ENCODE measurements at regions not wholly inside any gene's neighbourhood (a gene's known extent, or its start where the extent isn't known, plus 50 kb on each side); places are given as distances from the start of the nearest gene placed in this dataset.

DNA sequence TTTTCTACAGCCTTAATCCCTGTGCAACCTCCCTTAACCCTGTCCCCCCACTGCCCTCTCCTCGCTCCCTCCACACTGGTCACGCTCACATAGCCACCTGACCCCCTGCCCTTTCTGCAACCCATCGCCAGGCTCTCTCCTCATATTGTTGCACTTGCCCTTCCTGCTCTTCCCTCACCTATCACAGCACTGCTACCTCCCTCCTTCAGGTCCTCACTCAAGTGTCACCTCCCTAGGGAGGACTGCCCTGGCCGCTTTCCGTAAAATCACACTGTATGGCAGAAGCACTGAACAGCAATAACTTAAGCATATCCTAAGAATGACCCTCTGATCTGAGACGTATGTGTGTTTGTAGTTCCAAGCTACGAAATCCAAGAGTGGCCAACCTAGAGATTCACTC, 406.0 kb downstream of the SIPA1L2 start:
- Histone ChIP-seq H3K27me3 (ENCODE audit: control insufficient read depth, insufficient read depth, low read length) (no peaks in the 10 kb centered on the region), H3K36me3 (ENCODE audit: control insufficient read depth, insufficient read depth, low read length) (no peaks in the 10 kb centered on the region), H4K8ac (ENCODE audit: low read depth in 2 of 2, low read length in 2 of 2) (no peak overlapping the region), H3K4ac (ENCODE audit: low read depth, low read length) (no peak overlapping the region), H3K18ac (ENCODE audit: low read depth, low read length) (no peak overlapping the region), H3K27ac (ENCODE audit: insufficient read depth, low read length) (no peak overlapping the region), H2AK9ac (replicated peaks; ENCODE audit: low read depth, low read length, poor library complexity) (no peak overlapping the region), H3K4me1 (ENCODE audit: control insufficient read depth, insufficient read depth, low read length) (no peaks in the 10 kb centered on the region; the same call in 1 of the 2 replicates), H2BK15ac (ENCODE audit: low read depth, low read length) (no peak overlapping the region), H3K79me1 (ENCODE audit: low read depth in 1 of 2, low read length in 2 of 2) (no peaks in the 10 kb centered on the region), H4K5ac (ENCODE audit: low read depth, low read length) (no peak overlapping the region), H3K9ac (ENCODE audit: low read depth, low read length) (no peak overlapping the region), H3K23ac (ENCODE audit: low read depth, low read length) (no peak overlapping the region), H3K56ac (ENCODE audit: extremely low read depth, insufficient read depth, low read length) (no peak overlapping the region), H3K4me2 (ENCODE audit: low read depth, low read length) (no peak overlapping the region), H2AK5ac (ENCODE audit: low read depth, low read length) (no peak overlapping the region), H3K9me1 (ENCODE audit: insufficient read depth, low read length) (no peaks in the 10 kb centered on the region), H2BK5ac (ENCODE audit: low read depth, low read length, poor library complexity, severe bottlenecking) (no peak overlapping the region), H4K20me1 (ENCODE audit: insufficient read depth, low read length) (no peaks in the 10 kb centered on the region), H3K9me3 (ENCODE audit: control insufficient read depth, insufficient read depth, low read length) (no peaks in the 10 kb centered on the region), H3K4me3 (ENCODE audit: insufficient read depth, low read depth, low read length) (no peak overlapping the region), H3K14ac (replicated peaks; ENCODE audit: low read depth, low read length) (no peak overlapping the region), H2BK120ac (ENCODE audit: low read depth, low read length) (no peak overlapping the region), H2BK20ac (ENCODE audit: low read depth, low read length) (no peak overlapping the region), H2AFZ (replicated peaks; ENCODE audit: low read length, poor library complexity) (no peak overlapping the region), H4K91ac (ENCODE audit: insufficient read depth, low read depth, low read length) (no peak overlapping the region)
- CTCF ChIA-PET, result no interaction called here
- in situ Hi-C loops (cut with MboI; ENCODE audit: low sequenced_read_pairs), result no loop called here
- dilution Hi-C loops (cut with HindIII; ENCODE audit: low sequenced_read_pairs, unreplicated experiment), result no loop called here
- POLR2A ChIA-PET (ENCODE audit: unreplicated experiment), result no interaction called here
- intact Hi-C loops (cut with micrococcal nuclease), result no loop called here
- TF ChIP-seq POLR2A (IDR thresholded peaks at IDR 0.05; ENCODE audit: low read depth, low read length) (no peak), SMC3 (IDR thresholded peaks at IDR 0.05; ENCODE audit: low read depth, low read length) (no peak), RCOR1 (IDR thresholded peaks at IDR 0.05; ENCODE audit: insufficient replicate concordance, low read length) (no peak), USF2 (IDR thresholded peaks at IDR 0.05; ENCODE audit: low read depth, low read length) (no peak), FOS (IDR thresholded peaks at IDR 0.05; ENCODE audit: low read depth, low read length) (no peak), NFE2L2 (IDR thresholded peaks at IDR 0.05; ENCODE audit: low read depth, low read length) (no peak), CHD1 (IDR thresholded peaks at IDR 0.05; ENCODE audit: low read depth, low read length) (no peak), RAD21 (IDR thresholded peaks at IDR 0.05; ENCODE audit: low read length) (no peak), BHLHE40 (IDR thresholded peaks at IDR 0.05; ENCODE audit: low read depth, low read length) (no peak), MAFK (IDR thresholded peaks at IDR 0.05; ENCODE audit: low read depth, low read length) (no peak), MXI1 (IDR thresholded peaks at IDR 0.05; ENCODE audit: borderline replicate concordance, low read depth, low read length) (no peak), RFX5 (IDR thresholded peaks at IDR 0.05; ENCODE audit: low read depth, low read length) (no peak), MAZ (IDR thresholded peaks at IDR 0.05; ENCODE audit: borderline replicate concordance, low read depth, low read length) (no peak), CEBPB (IDR thresholded peaks at IDR 0.05; ENCODE audit: low read depth, low read length) (no peak)
- TF ChIP-seq, protein P1, sequence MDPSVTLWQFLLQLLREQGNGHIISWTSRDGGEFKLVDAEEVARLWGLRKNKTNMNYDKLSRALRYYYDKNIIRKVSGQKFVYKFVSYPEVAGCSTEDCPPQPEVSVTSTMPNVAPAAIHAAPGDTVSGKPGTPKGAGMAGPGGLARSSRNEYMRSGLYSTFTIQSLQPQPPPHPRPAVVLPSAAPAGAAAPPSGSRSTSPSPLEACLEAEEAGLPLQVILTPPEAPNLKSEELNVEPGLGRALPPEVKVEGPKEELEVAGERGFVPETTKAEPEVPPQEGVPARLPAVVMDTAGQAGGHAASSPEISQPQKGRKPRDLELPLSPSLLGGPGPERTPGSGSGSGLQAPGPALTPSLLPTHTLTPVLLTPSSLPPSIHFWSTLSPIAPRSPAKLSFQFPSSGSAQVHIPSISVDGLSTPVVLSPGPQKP (IDR thresholded peaks at IDR 0.05; ENCODE audit: borderline replicate concordance, low read depth, low read length), result no peak
- TF ChIP-seq, protein P2, sequence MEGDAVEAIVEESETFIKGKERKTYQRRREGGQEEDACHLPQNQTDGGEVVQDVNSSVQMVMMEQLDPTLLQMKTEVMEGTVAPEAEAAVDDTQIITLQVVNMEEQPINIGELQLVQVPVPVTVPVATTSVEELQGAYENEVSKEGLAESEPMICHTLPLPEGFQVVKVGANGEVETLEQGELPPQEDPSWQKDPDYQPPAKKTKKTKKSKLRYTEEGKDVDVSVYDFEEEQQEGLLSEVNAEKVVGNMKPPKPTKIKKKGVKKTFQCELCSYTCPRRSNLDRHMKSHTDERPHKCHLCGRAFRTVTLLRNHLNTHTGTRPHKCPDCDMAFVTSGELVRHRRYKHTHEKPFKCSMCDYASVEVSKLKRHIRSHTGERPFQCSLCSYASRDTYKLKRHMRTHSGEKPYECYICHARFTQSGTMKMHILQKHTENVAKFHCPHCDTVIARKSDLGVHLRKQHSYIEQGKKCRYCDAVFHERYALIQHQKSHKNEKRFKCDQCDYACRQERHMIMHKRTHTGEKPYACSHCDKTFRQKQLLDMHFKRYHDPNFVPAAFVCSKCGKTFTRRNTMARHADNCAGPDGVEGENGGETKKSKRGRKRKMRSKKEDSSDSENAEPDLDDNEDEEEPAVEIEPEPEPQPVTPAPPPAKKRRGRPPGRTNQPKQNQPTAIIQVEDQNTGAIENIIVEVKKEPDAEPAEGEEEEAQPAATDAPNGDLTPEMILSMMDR (conservative IDR thresholded peaks at IDR 0.05; ENCODE audit: low read depth, low read length), result no peak
- WGBS, 2 experiments (ENCODE audit: extremely low coverage in 2 of 2, insufficient read length in 1 of 2), result 100% methylated on average over 3 of the region's 7 CpGs; no CpG with 5 or more reads in 1 of the 2 experiments
- DNase-seq, result no peak
- ATAC-seq (ENCODE audit: low read depth), result no peak
- no TSS peak for BruUV-seq (replicated peaks)

Measured in IMR-90 (cell line).